ENCODE measurements at regions not wholly inside any gene's neighbourhood (a gene's known extent, or its start where the extent isn't known, plus 50 kb on each side); places are given as distances from the start of the nearest gene placed in this dataset.

DNA sequence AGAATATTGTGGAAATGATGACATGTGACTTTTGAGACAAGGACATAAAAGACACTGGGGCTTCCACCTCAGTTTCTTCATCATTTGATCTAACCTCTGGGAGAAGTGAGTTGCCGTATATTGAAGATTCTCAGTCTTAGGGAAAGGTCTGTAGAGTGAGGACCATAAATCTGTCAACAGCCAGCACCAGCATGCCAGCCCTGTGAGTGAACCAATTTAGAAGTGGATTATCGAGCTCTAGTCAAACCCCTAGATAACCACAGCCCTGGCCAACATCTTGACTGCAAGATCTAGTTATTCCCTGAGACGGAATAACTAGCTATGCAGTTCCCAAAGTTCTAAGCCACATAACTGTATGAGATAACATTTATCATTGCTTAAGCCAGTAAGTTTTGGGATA is 108.8 kb upstream of the PTPRR start:
- TF ChIP-seq POLR2A (IDR thresholded peaks at IDR 0.05) (no peak), POLR2AphosphoS5 (IDR thresholded peaks at IDR 0.05) (no peak)
- TF ChIP-seq, protein P1, sequence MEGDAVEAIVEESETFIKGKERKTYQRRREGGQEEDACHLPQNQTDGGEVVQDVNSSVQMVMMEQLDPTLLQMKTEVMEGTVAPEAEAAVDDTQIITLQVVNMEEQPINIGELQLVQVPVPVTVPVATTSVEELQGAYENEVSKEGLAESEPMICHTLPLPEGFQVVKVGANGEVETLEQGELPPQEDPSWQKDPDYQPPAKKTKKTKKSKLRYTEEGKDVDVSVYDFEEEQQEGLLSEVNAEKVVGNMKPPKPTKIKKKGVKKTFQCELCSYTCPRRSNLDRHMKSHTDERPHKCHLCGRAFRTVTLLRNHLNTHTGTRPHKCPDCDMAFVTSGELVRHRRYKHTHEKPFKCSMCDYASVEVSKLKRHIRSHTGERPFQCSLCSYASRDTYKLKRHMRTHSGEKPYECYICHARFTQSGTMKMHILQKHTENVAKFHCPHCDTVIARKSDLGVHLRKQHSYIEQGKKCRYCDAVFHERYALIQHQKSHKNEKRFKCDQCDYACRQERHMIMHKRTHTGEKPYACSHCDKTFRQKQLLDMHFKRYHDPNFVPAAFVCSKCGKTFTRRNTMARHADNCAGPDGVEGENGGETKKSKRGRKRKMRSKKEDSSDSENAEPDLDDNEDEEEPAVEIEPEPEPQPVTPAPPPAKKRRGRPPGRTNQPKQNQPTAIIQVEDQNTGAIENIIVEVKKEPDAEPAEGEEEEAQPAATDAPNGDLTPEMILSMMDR (IDR thresholded peaks at IDR 0.05 in 8 of 11, conservative IDR thresholded peaks at IDR 0.05 in 3 of 11) = no peak

Measured in spleen (tissue), 7 donors.